ENCODE measurements at regions not wholly inside any gene's neighbourhood (a gene's known extent, or its start where the extent isn't known, plus 50 kb on each side); places are given as distances from the start of the nearest gene placed in this dataset.
A peak's percentile ranks its signal among the peaks of the same experiment; 100 is the strongest.

- no peak for DNase-seq (ENCODE audit: low spot score in 2 of 2)
- Histone ChIP-seq H3K4me3 (no peak overlapping the region), H3K27me3 (no peaks in the 10 kb centered on the region), H3K36me3 (no peaks in the 10 kb centered on the region), H3K9me3 (no peaks in the 10 kb centered on the region), H3K27ac (no peak overlapping the region), H3K4me1 (peaks cover 0 to 5% (median 0%) of the 10 kb centered on the region in 4 donors)
- 80 to 92% methylated on average over 4 of the region's 4 CpGs for WGBS, 2 donors
- TF ChIP-seq POLR2A (IDR thresholded peaks at IDR 0.05) (no peak), EP300 (IDR thresholded peaks at IDR 0.05) (no peak)
These were observed 275.2 kb downstream of the SPRY1 start for GRCh38 chr4:123671636-123672404.

DNA sequence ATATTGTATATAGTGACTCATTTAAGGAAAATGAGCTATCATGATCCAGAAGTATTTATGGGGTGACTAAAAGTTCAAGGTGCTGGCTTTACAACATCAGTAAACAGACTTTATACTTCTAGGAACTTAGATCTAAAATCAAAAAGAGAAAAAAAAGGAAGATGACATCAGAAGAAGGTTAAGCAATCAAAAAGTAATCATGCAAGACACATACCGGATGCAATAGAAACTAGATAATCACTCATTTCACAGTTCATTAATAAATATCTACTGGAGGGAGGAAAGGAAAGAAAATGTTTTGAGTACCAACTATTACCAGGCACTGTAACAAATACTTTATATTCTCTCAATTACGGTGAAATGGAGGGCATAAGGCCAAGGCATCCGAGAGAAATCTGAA, 276.4 kb downstream of the SPRY1 start:
- H3K36me3 ChIP-seq, result no peaks in the 10 kb centered on the region
- TF ChIP-seq, protein P1, sequence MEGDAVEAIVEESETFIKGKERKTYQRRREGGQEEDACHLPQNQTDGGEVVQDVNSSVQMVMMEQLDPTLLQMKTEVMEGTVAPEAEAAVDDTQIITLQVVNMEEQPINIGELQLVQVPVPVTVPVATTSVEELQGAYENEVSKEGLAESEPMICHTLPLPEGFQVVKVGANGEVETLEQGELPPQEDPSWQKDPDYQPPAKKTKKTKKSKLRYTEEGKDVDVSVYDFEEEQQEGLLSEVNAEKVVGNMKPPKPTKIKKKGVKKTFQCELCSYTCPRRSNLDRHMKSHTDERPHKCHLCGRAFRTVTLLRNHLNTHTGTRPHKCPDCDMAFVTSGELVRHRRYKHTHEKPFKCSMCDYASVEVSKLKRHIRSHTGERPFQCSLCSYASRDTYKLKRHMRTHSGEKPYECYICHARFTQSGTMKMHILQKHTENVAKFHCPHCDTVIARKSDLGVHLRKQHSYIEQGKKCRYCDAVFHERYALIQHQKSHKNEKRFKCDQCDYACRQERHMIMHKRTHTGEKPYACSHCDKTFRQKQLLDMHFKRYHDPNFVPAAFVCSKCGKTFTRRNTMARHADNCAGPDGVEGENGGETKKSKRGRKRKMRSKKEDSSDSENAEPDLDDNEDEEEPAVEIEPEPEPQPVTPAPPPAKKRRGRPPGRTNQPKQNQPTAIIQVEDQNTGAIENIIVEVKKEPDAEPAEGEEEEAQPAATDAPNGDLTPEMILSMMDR (IDR thresholded peaks at IDR 0.05), result no peak
- no peak for TF ChIP-seq POLR2A (IDR thresholded peaks at IDR 0.05)
- no peak for TF ChIP-seq EP300 (IDR thresholded peaks at IDR 0.05)
- no peak for DNase-seq (ENCODE audit: low spot score in 2 of 2)
- peaks cover 0 to 5% (median 0%) of the 10 kb centered on the region in 4 donors for H3K4me1 ChIP-seq
- WGBS, 2 donors, result 59 to 67% methylated on average over 3 of the region's 3 CpGs
- H3K9me3 ChIP-seq, result no peaks in the 10 kb centered on the region
- no peaks in the 10 kb centered on the region for H3K27me3 ChIP-seq
- H3K4me3 ChIP-seq, result no peak overlapping the region
- no peak overlapping the region for H3K27ac ChIP-seq

GRCh38 chr4:123673971-123674370, 277.4 kb downstream of the SPRY1 start:
- Histone ChIP-seq H3K27me3 (no peaks in the 10 kb centered on the region), H3K4me1 (peaks cover 0 to 5% (median 0%) of the 10 kb centered on the region in 4 donors), H3K4me3 (no peak overlapping the region), H3K36me3 (no peaks in the 10 kb centered on the region), H3K9me3 (no peaks in the 10 kb centered on the region), H3K27ac (no peak overlapping the region)
- DNase-seq (ENCODE audit: low spot score in 2 of 2), result no peak
- TF ChIP-seq POLR2A (IDR thresholded peaks at IDR 0.05) (no peak), EP300 (IDR thresholded peaks at IDR 0.05) (no peak)
- TF ChIP-seq, protein P1 (IDR thresholded peaks at IDR 0.05), result no peak
- 82 to 89% methylated on average over 2 of the region's 2 CpGs for WGBS, 2 donors

DNA sequence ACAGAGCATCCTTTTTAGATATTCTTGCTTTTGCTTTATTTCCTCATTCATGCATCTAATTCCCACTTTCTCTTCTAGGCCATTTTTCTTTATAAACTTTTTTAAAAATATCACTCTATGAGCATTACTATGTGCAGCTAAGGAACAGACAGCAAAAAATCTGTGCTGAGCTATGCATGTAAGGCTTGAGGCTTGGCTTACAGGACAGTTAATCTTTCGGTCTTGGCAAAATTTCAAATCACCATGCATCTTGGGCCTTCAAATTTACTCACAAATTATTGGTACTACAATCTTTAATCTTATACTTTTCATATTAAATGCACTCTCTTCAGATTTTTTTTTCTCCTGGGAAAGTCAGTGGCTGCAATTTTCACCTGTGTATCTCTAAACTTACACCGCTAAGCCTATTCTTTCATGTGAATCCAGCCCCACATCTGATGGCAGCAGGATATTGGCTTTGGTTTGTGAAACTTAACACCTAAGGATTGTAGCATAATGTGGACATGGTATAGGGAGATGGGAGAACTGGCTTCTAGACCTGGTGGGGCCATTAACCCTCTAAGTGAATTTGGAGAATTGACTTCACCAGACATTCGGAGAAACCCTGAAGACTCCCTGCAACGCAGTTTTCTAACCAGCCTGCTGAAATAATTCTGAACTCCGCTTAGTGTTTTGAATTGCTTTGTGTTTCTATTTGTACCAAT, 278.3 kb downstream of the SPRY1 start:
- Histone ChIP-seq H3K27me3 (no peaks in the 10 kb centered on the region), H3K36me3 (no peaks in the 10 kb centered on the region), H3K4me1 (peaks cover 0 to 5% (median 0%) of the 10 kb centered on the region in 4 donors), H3K9me3 (no peaks in the 10 kb centered on the region), H3K27ac (peak overlapping the region in 2 of 4 donors; percentile 43 to 50), H3K4me3 (no peak overlapping the region)
- 78 to 80% methylated on average over 5 of the region's 5 CpGs for WGBS, 2 donors
- no peak for DNase-seq (ENCODE audit: low spot score in 2 of 2)
- TF ChIP-seq POLR2A (IDR thresholded peaks at IDR 0.05) (no peak), EP300 (IDR thresholded peaks at IDR 0.05) (no peak)
- TF ChIP-seq, protein P1 (IDR thresholded peaks at IDR 0.05), result no peak

DNA sequence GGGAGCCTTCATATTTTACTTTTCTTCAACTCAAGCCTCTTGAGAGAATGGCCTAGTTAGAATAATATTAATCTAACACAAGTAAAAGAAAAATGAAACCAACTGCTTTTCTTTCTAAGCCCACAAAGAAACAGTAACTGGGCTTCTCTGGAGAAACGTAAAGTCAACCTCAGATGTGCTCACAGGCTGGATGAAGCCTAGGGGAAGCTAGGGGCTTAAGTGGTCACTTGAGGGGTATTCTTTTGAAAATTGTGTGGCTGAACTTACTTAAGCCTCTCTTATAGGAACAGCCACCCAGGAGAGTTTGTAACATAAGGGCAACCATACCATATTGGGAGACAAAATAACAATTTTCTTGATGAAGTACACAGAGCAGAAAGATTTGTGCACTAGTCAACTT, 279.0 kb downstream of the SPRY1 start:
- Histone ChIP-seq H3K9me3 (no peaks in the 10 kb centered on the region), H3K4me1 (peaks cover 0 to 5% (median 0%) of the 10 kb centered on the region in 4 donors), H3K36me3 (no peaks in the 10 kb centered on the region), H3K4me3 (no peak overlapping the region), H3K27ac (peak overlapping the region in 2 of 4 donors; percentile 43 to 50), H3K27me3 (no peaks in the 10 kb centered on the region)
- DNase-seq (ENCODE audit: low spot score in 2 of 2), result no peak
- 31 to 48% methylated on average over 1 of the region's 1 CpG for WGBS, 2 donors
- no peak for TF ChIP-seq EP300 (IDR thresholded peaks at IDR 0.05)
- TF ChIP-seq POLR2A (IDR thresholded peaks at IDR 0.05), result no peak
- TF ChIP-seq, protein P1 (IDR thresholded peaks at IDR 0.05), result no peak
